ENCODE measurements at regions not wholly inside any gene's neighbourhood (a gene's known extent, or its start where the extent isn't known, plus 50 kb on each side); places are given as distances from the start of the nearest gene placed in this dataset.

GRCh38 chr3:102068736-102069135, 219.4 kb downstream of the NFKBIZ start:
- intact Hi-C loops (cut with micrococcal nuclease; ENCODE audit: unreplicated experiment) = no loop called here
- H3K36me3 ChIP-seq (ENCODE audit: control insufficient read depth in 2 of 2, insufficient read depth in 2 of 2, low read length in 1 of 2) = no peaks in the 10 kb centered on the region
- in situ Hi-C loops (cut with MboI) = no loop called here
- 41% methylated on average over 2 of the region's 2 CpGs for WGBS (ENCODE audit: insufficient coverage, insufficient replicate concordance, low lambda C conversion rate, missing lambda C conversion rate)
- no TSS peak for BruUV-seq (replicated peaks)
- ChIA-PET CTCF (no interaction called here), POLR2A (no interaction called here), RAD21 (ENCODE audit: unreplicated experiment) (no interaction called here), SMC1A (ENCODE audit: uncharacterized antibody, unreplicated experiment) (interaction anchor here (0.6 to 1.0 kb wide), 2 partner anchors 10 to 70 kb away, joined by 3 read pairs; no protein-coding TSS in a partner anchor)
- no peak overlapping the region for H2AFZ ChIP-seq (ENCODE audit: control insufficient read depth, low read depth, low read length)
- no peak for TF ChIP-seq RFX5 (IDR thresholded peaks at IDR 0.05; ENCODE audit: low read depth, low read length)
- no peak for TF ChIP-seq NFXL1 (IDR thresholded peaks at IDR 0.05; ENCODE audit: borderline replicate concordance)
- no peak for TF ChIP-seq HDGF (IDR thresholded peaks at IDR 0.05)
- no peak for TF ChIP-seq ZNF592 (IDR thresholded peaks at IDR 0.05)
- no peak for TF ChIP-seq SMC3 (IDR thresholded peaks at IDR 0.05; ENCODE audit: borderline replicate concordance, low read length)
- no peak for TF ChIP-seq TBL1XR1 (IDR thresholded peaks at IDR 0.05; ENCODE audit: low read depth, low read length)
- TF ChIP-seq NR2F1 (conservative IDR thresholded peaks at IDR 0.05) = no peak
- no peak for TF ChIP-seq NFIC (IDR thresholded peaks at IDR 0.05; ENCODE audit: low read depth, low read length)
- no peak for TF ChIP-seq BCLAF1 (IDR thresholded peaks at IDR 0.05)
- TF ChIP-seq SREBF1 (IDR thresholded peaks at IDR 0.05; ENCODE audit: low read length) = no peak
- TF ChIP-seq STAT1 (conservative IDR thresholded peaks at IDR 0.05) = no peak
- no peak for TF ChIP-seq EGR1 (IDR thresholded peaks at IDR 0.05; ENCODE audit: borderline replicate concordance in 1 of 2, low read depth in 2 of 2, low read length in 2 of 2)
- no peak for TF ChIP-seq NBN (IDR thresholded peaks at IDR 0.05)
- TF ChIP-seq ZNF24 (IDR thresholded peaks at IDR 0.05) = no peak
- TF ChIP-seq PML (IDR thresholded peaks at IDR 0.05; ENCODE audit: low read length) = no peak
- TF ChIP-seq RAD21 (IDR thresholded peaks at IDR 0.05; ENCODE audit: insufficient read depth, low read depth, low read length) = no peak
- no peak for TF ChIP-seq CREB1 (IDR thresholded peaks at IDR 0.05; ENCODE audit: low read depth)
- TF ChIP-seq RBBP5 (conservative IDR thresholded peaks at IDR 0.05) = no peak
- no peak for TF ChIP-seq POLR2AphosphoS2 (IDR thresholded peaks at IDR 0.05; ENCODE audit: low read depth, low read length)
- no peak overlapping the region for H3K4me2 ChIP-seq (ENCODE audit: control insufficient read depth, insufficient read depth)
- H3K4me1 ChIP-seq (ENCODE audit: control insufficient read depth, insufficient read depth, low read length) = no peaks in the 10 kb centered on the region
- no peaks in the 10 kb centered on the region for H3K27me3 ChIP-seq (replicated peaks in 1 of 2; ENCODE audit: control insufficient read depth in 2 of 2, insufficient read depth in 2 of 2, low read length in 1 of 2)
- no peaks in the 10 kb centered on the region for H3K79me2 ChIP-seq (ENCODE audit: control insufficient read depth, insufficient read depth, low read length)
- H3K27ac ChIP-seq (ENCODE audit: control insufficient read depth, insufficient read depth) = no peak overlapping the region
- H3K9me3 ChIP-seq (replicated peaks; ENCODE audit: control insufficient read depth, insufficient read depth, low read length) = no peaks in the 10 kb centered on the region; the same call in 2 of the 3 replicates
- no peak overlapping the region for H3K4me3 ChIP-seq
- H3K9ac ChIP-seq (ENCODE audit: control insufficient read depth, insufficient read depth, low read length) = no peak overlapping the region
- no peaks in the 10 kb centered on the region for H4K20me1 ChIP-seq (ENCODE audit: control insufficient read depth, insufficient read depth)
- ATAC-seq = no peak
- no peak for FAIRE-seq
- no peak for DNase-seq (ENCODE audit: low read depth, low spot score)
